ENCODE measurements at regions not wholly inside any gene's neighbourhood (a gene's known extent, or its start where the extent isn't known, plus 50 kb on each side); places are given as distances from the start of the nearest gene placed in this dataset.
A peak's percentile ranks its signal among the peaks of the same experiment; 100 is the strongest.

- H3K27me3 ChIP-seq = no peaks in the 10 kb centered on the region
- intact Hi-C loops (cut with DNase I; ENCODE audit: low total_unique reads) (no loop called here), in situ Hi-C loops (cut with MboI; ENCODE audit: low pct_ligation_motif_present in 1 of 4, low pct_unique_long_range_greater_than_20kb in 1 of 4, low sequenced_read_pairs in 3 of 4) (no loop called here)
- H3K9me3 ChIP-seq = no peaks in the 10 kb centered on the region
- H3K27ac ChIP-seq = no peak overlapping the region
- TF ChIP-seq EP300 (IDR thresholded peaks at IDR 0.05; ENCODE audit: low read depth) = no peak
- TF ChIP-seq CTCF (IDR thresholded peaks at IDR 0.05) = no peak
- no peak for TF ChIP-seq POLR2AphosphoS5 (IDR thresholded peaks at IDR 0.05)
- no peak for TF ChIP-seq POLR2A (IDR thresholded peaks at IDR 0.05)
- no peaks in the 10 kb centered on the region for H3K36me3 ChIP-seq
- H3K4me1 ChIP-seq = no peaks in the 10 kb centered on the region
- 70 to 89% methylated on average over 2 to 5 of the region's 5 CpGs for WGBS, 2 donors (ENCODE audit: low coverage in 1 of 2)
- no peak for DNase-seq
- no peak overlapping the region for H3K4me3 ChIP-seq
These were observed 264.3 kb upstream of the POM121L12 start for GRCh38 chr7:52771177-52771576.

- intact Hi-C loops (cut with DNase I; ENCODE audit: low total_unique reads) = no loop called here
- Histone ChIP-seq H3K4me1 (no peaks in the 10 kb centered on the region), H3K27me3 (no peaks in the 10 kb centered on the region), H3K4me3 (no peak overlapping the region), H3K9me3 (no peaks in the 10 kb centered on the region), H3K27ac (no peak overlapping the region), H3K36me3 (no peaks in the 10 kb centered on the region)
- no peak for DNase-seq
- no peak for TF ChIP-seq POLR2AphosphoS5 (IDR thresholded peaks at IDR 0.05)
- TF ChIP-seq CTCF (IDR thresholded peaks at IDR 0.05) = no peak
- no peak for TF ChIP-seq POLR2A (IDR thresholded peaks at IDR 0.05)
- no peak for TF ChIP-seq EP300 (IDR thresholded peaks at IDR 0.05; ENCODE audit: low read depth)
- in situ Hi-C loops (cut with MboI; ENCODE audit: low pct_ligation_motif_present in 1 of 4, low pct_unique_long_range_greater_than_20kb in 1 of 4, low sequenced_read_pairs in 3 of 4) = no loop called here
These were observed 270.8 kb upstream of the POM121L12 start for GRCh38 chr7:52764492-52765169.

GRCh38 chr7:52758356-52758755 is 277.1 kb upstream of the POM121L12 start:
- TF ChIP-seq POLR2AphosphoS5 (IDR thresholded peaks at IDR 0.05) (peak in 1 of 3 donors; percentile 28), EP300 (IDR thresholded peaks at IDR 0.05; ENCODE audit: low read depth) (no peak)
- intact Hi-C loops (cut with DNase I; ENCODE audit: low total_unique reads) (no loop called here), in situ Hi-C loops (cut with MboI; ENCODE audit: low pct_ligation_motif_present in 1 of 4, low pct_unique_long_range_greater_than_20kb in 1 of 4, low sequenced_read_pairs in 3 of 4) (no loop called here)
- WGBS, 2 donors (ENCODE audit: low coverage in 1 of 2) = 57% methylated on average over 1 of the region's 1 CpG; no CpG with 5 or more reads in 1 of the 2 donors
- DNase-seq = no peak
- H3K36me3 ChIP-seq = no peaks in the 10 kb centered on the region
- H3K4me1 ChIP-seq = no peaks in the 10 kb centered on the region
- H3K9me3 ChIP-seq = no peaks in the 10 kb centered on the region
- no peaks in the 10 kb centered on the region for H3K27me3 ChIP-seq
- no peak overlapping the region for H3K27ac ChIP-seq
- no peak overlapping the region for H3K4me3 ChIP-seq

- H3K9me3 ChIP-seq = no peaks in the 10 kb centered on the region
- in situ Hi-C loops (cut with MboI; ENCODE audit: low pct_ligation_motif_present in 1 of 4, low pct_unique_long_range_greater_than_20kb in 1 of 4, low sequenced_read_pairs in 3 of 4) = no loop called here
- no peaks in the 10 kb centered on the region for H3K36me3 ChIP-seq
- H3K27me3 ChIP-seq = no peaks in the 10 kb centered on the region
- no peaks in the 10 kb centered on the region for H3K4me1 ChIP-seq
- H3K27ac ChIP-seq = no peak overlapping the region
- TF ChIP-seq POLR2AphosphoS5 (IDR thresholded peaks at IDR 0.05) = no peak
- no peak for TF ChIP-seq EP300 (IDR thresholded peaks at IDR 0.05; ENCODE audit: low read depth)
- intact Hi-C loops (cut with DNase I; ENCODE audit: low total_unique reads) = no loop called here
- H3K4me3 ChIP-seq = no peak overlapping the region
- 89 to 94% methylated on average over 12 of the region's 12 CpGs for WGBS, 2 donors (ENCODE audit: low coverage in 1 of 2)
- no peak for DNase-seq
These were observed 281.6 kb upstream of the POM121L12 start for GRCh38 chr7:52753855-52754254.

- Histone ChIP-seq H3K9me3 (no peaks in the 10 kb centered on the region), H3K4me3 (no peak overlapping the region), H3K4me1 (no peaks in the 10 kb centered on the region), H3K36me3 (no peaks in the 10 kb centered on the region), H3K27me3 (no peaks in the 10 kb centered on the region), H3K27ac (no peak overlapping the region)
- no peak for TF ChIP-seq POLR2AphosphoS5 (IDR thresholded peaks at IDR 0.05)
- TF ChIP-seq CTCF (IDR thresholded peaks at IDR 0.05) = no peak
- no peak for TF ChIP-seq POLR2A (IDR thresholded peaks at IDR 0.05)
- TF ChIP-seq EP300 (IDR thresholded peaks at IDR 0.05; ENCODE audit: low read depth) = no peak
- intact Hi-C loops (cut with DNase I; ENCODE audit: low total_unique reads) = no loop called here
- in situ Hi-C loops (cut with MboI; ENCODE audit: low pct_ligation_motif_present in 1 of 4, low pct_unique_long_range_greater_than_20kb in 1 of 4, low sequenced_read_pairs in 3 of 4) = no loop called here
- DNase-seq = no peak
- WGBS, 2 donors (ENCODE audit: low coverage in 1 of 2) = 81 to 82% methylated on average over 4 of the region's 4 CpGs
These were observed 282.5 kb upstream of the POM121L12 start for GRCh38 chr7:52752891-52753290.
